WTC11 (cell line): ENCODE measurements at regions not wholly inside any gene's neighbourhood (a gene's known extent, or its start where the extent isn't known, plus 50 kb on each side); places are given as distances from the start of the nearest gene placed in this dataset.

Experiments used
- ATAC-seq: fragments of 200-7000 bp; cut with Tn5 transposase; 2 replicates; pipeline ENCODE4 v1.10.0; 2021; ENCODE audit warnings: mild to moderate bottlenecking, moderate library complexity
- CTCF ChIA-PET: fragments of 300-600 bp; sonication (Branson Sonifier 250); formaldehyde crosslinking; loops from one replicate; lab custom pipeline; 2021; ENCODE audit warnings: antibody characterized with exemption; lab: Charles Lee
- POLR2A ChIA-PET: fragments of 350-600 bp; sonication (Branson Sonifier 250); formaldehyde crosslinking; loops from one replicate; lab custom pipeline; 2021; ENCODE audit warnings: antibody characterized with exemption; lab: Charles Lee
- DNase-seq: peaks from one replicate; pipeline ENCODE4 v3.0.0; 2021; ENCODE audit warnings: low spot score
- H3K27ac Mint-ChIP-seq: 2 replicates; pipeline ENCODE4 v1.8.0; 2021; ENCODE audit warnings: mixed read lengths
- H3K27me3 Mint-ChIP-seq: 2 replicates; pipeline ENCODE4 v1.8.0; 2021; ENCODE audit warnings: low read depth, mild to moderate bottlenecking, moderate library complexity, mixed read lengths
- H3K36me3 Mint-ChIP-seq: 2 replicates; pipeline ENCODE4 v1.8.0; 2021; ENCODE audit warnings: mixed read lengths
- H3K4me1 Mint-ChIP-seq: 2 replicates; pipeline ENCODE4 v1.8.0; 2022; ENCODE audit warnings: mixed read lengths
- H3K4me3 Mint-ChIP-seq: 2 replicates; pipeline ENCODE4 v1.8.0; 2021; ENCODE audit warnings: mild to moderate bottlenecking, moderate library complexity, mixed read lengths
- H3K9me3 Mint-ChIP-seq: 2 replicates; pipeline ENCODE4 v1.8.0; 2021; ENCODE audit warnings: mixed read lengths
- ATF3 ChIP-seq: sonication (generic); formaldehyde crosslinking; conservative IDR thresholded peaks from 2 replicates; pipeline ENCODE4 v1.8.1; 2022; ENCODE audit warnings: mild to moderate bottlenecking, missing genetic modification reagents
- ERG ChIP-seq: fragments of 250-450 bp; sonication (Bioruptor Pico); IDR thresholded peaks from 2 replicates; pipeline ENCODE4 v1.8.0; 2021; ENCODE audit warnings: mild to moderate bottlenecking
- FOXP4 ChIP-seq: sonication (generic); formaldehyde crosslinking; IDR thresholded peaks from 2 replicates; pipeline ENCODE4 v1.8.0; 2022; ENCODE audit warnings: mild to moderate bottlenecking, missing genetic modification reagents
- GABPB1 ChIP-seq: sonication (generic); formaldehyde crosslinking; IDR thresholded peaks from 2 replicates; pipeline ENCODE4 v1.8.1; 2023; ENCODE audit warnings: mild to moderate bottlenecking, missing genetic modification reagents
- HMGA2 ChIP-seq: fragments of 250-450 bp; sonication (Bioruptor Pico); IDR thresholded peaks from 2 replicates; pipeline ENCODE4 v1.4.0; 2021; ENCODE audit warnings: mild to moderate bottlenecking, moderate library complexity
- MAX ChIP-seq: sonication (generic); formaldehyde crosslinking; IDR thresholded peaks from 2 replicates; pipeline ENCODE4 v1.8.0; 2022; ENCODE audit warnings: mild to moderate bottlenecking, missing genetic modification reagents
- MXD4 ChIP-seq: fragments of 250-450 bp; sonication (Bioruptor Pico); IDR thresholded peaks from 2 replicates; pipeline ENCODE4 v1.8.0; 2021; ENCODE audit warnings: mild to moderate bottlenecking, moderate library complexity, borderline replicate concordance
- PREB ChIP-seq: sonication (generic); formaldehyde crosslinking; IDR thresholded peaks from 2 replicates; pipeline ENCODE4 v1.8.1; 2022; ENCODE audit warnings: mild to moderate bottlenecking, missing genetic modification reagents, moderate library complexity, borderline replicate concordance
- SMAD3 ChIP-seq: sonication (generic); formaldehyde crosslinking; IDR thresholded peaks from 2 replicates; pipeline ENCODE4 v1.8.0; 2022; ENCODE audit warnings: missing genetic modification reagents, mild to moderate bottlenecking, borderline replicate concordance
- SMAD4 ChIP-seq: sonication (generic); formaldehyde crosslinking; IDR thresholded peaks from 2 replicates; pipeline ENCODE4 v1.8.0; 2022; ENCODE audit warnings: mild to moderate bottlenecking, missing genetic modification reagents
- TCF7 ChIP-seq: sonication (generic); formaldehyde crosslinking; IDR thresholded peaks from 2 replicates; pipeline ENCODE4 v1.8.0; 2022; ENCODE audit warnings: mild to moderate bottlenecking, low read depth, missing genetic modification reagents, moderate library complexity
- ZMAT4 ChIP-seq: fragments of 250-450 bp; sonication (Bioruptor Pico); IDR thresholded peaks from 2 replicates; pipeline ENCODE4 v1.9.0; 2021; ENCODE audit warnings: mild to moderate bottlenecking
- ZNF232 ChIP-seq: sonication (generic); formaldehyde crosslinking; IDR thresholded peaks from 2 replicates; pipeline ENCODE4 v1.8.0; 2022; ENCODE audit warnings: mild to moderate bottlenecking, missing genetic modification reagents
- ZNF263 ChIP-seq: sonication (generic); formaldehyde crosslinking; IDR thresholded peaks from 2 replicates; pipeline ENCODE4 v1.8.1; 2022; ENCODE audit warnings: low read depth, mild to moderate bottlenecking, moderate library complexity, missing genetic modification reagents
- ZNF416 ChIP-seq: fragments of 250-450 bp; sonication (Bioruptor Pico); IDR thresholded peaks from 2 replicates; pipeline ENCODE4 v1.9.0; 2021; ENCODE audit warnings: mild to moderate bottlenecking, inconsistent platforms

GRCh38 chr2:19228181-19228593 is 130.2 kb downstream of the OSR1 start:
- no peak for TF ChIP-seq GABPB1 (CRISPR knock-in tag)
- TF ChIP-seq SMAD4 (CRISPR knock-in tag) = 0 out of 2 replicates have a peak, but pooled peaks have one; percentile 6
- TF ChIP-seq, all 79 proteins: peak for 1
- CTCF ChIA-PET = interaction anchor here (1.2 to 1.5 kb wide), 2 partner anchors 123 to 518 kb away, joined by 3 read pairs; no protein-coding TSS in a partner anchor

GRCh38 chr2:19226871-19227270 is 131.6 kb downstream of the OSR1 start:
- ATAC-seq (no peak), DNase-seq (no peak)
- CTCF ChIA-PET = no interaction called here
- Mint-ChIP-seq H3K9me3 (0 out of 2 replicates have a peak, but pooled peaks cover 4% of the 10 kb centered on the region), H3K4me1 (peaks cover 47% of the 10 kb centered on the region), H3K27ac (no peak overlapping the region), H3K4me3 (no peak overlapping the region), H3K27me3 (no peaks in the 10 kb centered on the region), H3K36me3 (peaks cover 5% of the 10 kb centered on the region; the same call in 1 of the 2 replicates)
- POLR2A ChIA-PET = no interaction called here
- no peak for TF ChIP-seq SMAD4 (CRISPR knock-in tag)

More at GRCh38 chr2:19228181-19228593, 130.2 kb downstream of the OSR1 start:
- Mint-ChIP-seq H3K4me3 (peak overlapping the region; percentile 11; the same call in 1 of the 2 replicates), H3K4me1 (peaks cover 47% of the 10 kb centered on the region), H3K27ac (peak overlapping the region; percentile 62), H3K27me3 (no peaks in the 10 kb centered on the region), H3K9me3 (0 out of 2 replicates have a peak, but pooled peaks cover 4% of the 10 kb centered on the region), H3K36me3 (peaks cover 5% of the 10 kb centered on the region; the same call in 1 of the 2 replicates)
- DNase-seq (no peak), ATAC-seq (peak; percentile 21)
- POLR2A ChIA-PET = interaction anchor here (0.5 kb wide), 1 partner anchor 236 kb away, joined by 5 read pairs; no protein-coding TSS in a partner anchor

GRCh38 chr2:19226386-19226785 is 132.0 kb downstream of the OSR1 start:
- DNase-seq (no peak), ATAC-seq (no peak)
- Mint-ChIP-seq H3K36me3 (peaks cover 5% of the 10 kb centered on the region; the same call in 1 of the 2 replicates), H3K4me1 (peaks cover 47% of the 10 kb centered on the region), H3K9me3 (0 out of 2 replicates have a peak, but pooled peaks cover 4% of the 10 kb centered on the region), H3K27me3 (no peaks in the 10 kb centered on the region), H3K27ac (no peak overlapping the region), H3K4me3 (no peak overlapping the region)
- TF ChIP-seq ZNF263 (CRISPR knock-in tag) (no peak), MAX (no peak), HMGA2 (CRISPR knock-in tag) (no peak), FOXP4 (CRISPR knock-in tag) (no peak), TCF7 (no peak), ATF3 (CRISPR knock-in tag) (no peak), PREB (CRISPR knock-in tag) (no peak), MXD4 (CRISPR knock-in tag) (no peak), ZNF416 (CRISPR knock-in tag) (no peak), ZMAT4 (CRISPR knock-in tag) (no peak), ERG (CRISPR knock-in tag) (no peak), SMAD3 (CRISPR knock-in tag) (no peak), ZNF232 (no peak)
- POLR2A ChIA-PET = no interaction called here
- CTCF ChIA-PET = no interaction called here
